HL-60 (cell line): ENCODE measurements at regions not wholly inside any gene's neighbourhood (a gene's known extent, or its start where the extent isn't known, plus 50 kb on each side); places are given as distances from the start of the nearest gene placed in this dataset.

Source experiments
- GABPA ChIP-seq: IDR thresholded peaks from 2 replicates; pipeline ENCODE4 v1.6.1; 2012; ENCODE audit warnings: low read depth
- POLR2AphosphoS5 ChIP-seq: IDR thresholded peaks from 2 replicates; pipeline ENCODE4 v1.6.1; 2012; ENCODE audit warnings: low read depth
- TF ChIP-seq, protein P1 (sequence below): IDR thresholded peaks from one replicate; pipeline ENCODE4 v1.5.1; 2011; ENCODE audit warnings: low read length, control low read depth, inconsistent platforms; ENCODE audit not compliant: insufficient read depth
- TF ChIP-seq, protein P2 (sequence below): IDR thresholded peaks from 2 replicates; pipeline ENCODE4 v1.6.1; 2012; ENCODE audit warnings: low read depth; ENCODE audit not compliant: insufficient replicate concordance

DNA sequence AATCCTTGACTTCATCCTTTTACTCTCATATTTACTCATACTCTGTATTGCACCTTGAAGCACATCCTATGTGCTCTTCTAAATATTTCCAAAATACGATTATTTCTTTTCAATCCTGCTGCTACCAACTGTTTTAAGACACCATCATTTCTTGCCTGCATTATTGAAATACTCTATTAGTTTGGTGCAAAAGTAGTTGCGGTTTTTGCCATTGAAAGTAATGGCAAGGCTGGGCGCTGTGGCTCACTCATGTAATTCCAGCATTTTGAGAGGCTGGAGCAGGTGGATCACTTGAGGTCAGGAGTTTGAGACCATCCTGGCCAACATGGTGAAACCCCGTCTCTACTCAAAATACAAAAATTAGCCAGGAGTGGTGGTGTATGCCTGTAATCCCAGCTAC lies 412.5 kb downstream of the KCNH5 start:
- TF ChIP-seq, protein P1, sequence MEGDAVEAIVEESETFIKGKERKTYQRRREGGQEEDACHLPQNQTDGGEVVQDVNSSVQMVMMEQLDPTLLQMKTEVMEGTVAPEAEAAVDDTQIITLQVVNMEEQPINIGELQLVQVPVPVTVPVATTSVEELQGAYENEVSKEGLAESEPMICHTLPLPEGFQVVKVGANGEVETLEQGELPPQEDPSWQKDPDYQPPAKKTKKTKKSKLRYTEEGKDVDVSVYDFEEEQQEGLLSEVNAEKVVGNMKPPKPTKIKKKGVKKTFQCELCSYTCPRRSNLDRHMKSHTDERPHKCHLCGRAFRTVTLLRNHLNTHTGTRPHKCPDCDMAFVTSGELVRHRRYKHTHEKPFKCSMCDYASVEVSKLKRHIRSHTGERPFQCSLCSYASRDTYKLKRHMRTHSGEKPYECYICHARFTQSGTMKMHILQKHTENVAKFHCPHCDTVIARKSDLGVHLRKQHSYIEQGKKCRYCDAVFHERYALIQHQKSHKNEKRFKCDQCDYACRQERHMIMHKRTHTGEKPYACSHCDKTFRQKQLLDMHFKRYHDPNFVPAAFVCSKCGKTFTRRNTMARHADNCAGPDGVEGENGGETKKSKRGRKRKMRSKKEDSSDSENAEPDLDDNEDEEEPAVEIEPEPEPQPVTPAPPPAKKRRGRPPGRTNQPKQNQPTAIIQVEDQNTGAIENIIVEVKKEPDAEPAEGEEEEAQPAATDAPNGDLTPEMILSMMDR: no peak
- TF ChIP-seq POLR2AphosphoS5 (no peak), GABPA (no peak)
- TF ChIP-seq, protein P2, sequence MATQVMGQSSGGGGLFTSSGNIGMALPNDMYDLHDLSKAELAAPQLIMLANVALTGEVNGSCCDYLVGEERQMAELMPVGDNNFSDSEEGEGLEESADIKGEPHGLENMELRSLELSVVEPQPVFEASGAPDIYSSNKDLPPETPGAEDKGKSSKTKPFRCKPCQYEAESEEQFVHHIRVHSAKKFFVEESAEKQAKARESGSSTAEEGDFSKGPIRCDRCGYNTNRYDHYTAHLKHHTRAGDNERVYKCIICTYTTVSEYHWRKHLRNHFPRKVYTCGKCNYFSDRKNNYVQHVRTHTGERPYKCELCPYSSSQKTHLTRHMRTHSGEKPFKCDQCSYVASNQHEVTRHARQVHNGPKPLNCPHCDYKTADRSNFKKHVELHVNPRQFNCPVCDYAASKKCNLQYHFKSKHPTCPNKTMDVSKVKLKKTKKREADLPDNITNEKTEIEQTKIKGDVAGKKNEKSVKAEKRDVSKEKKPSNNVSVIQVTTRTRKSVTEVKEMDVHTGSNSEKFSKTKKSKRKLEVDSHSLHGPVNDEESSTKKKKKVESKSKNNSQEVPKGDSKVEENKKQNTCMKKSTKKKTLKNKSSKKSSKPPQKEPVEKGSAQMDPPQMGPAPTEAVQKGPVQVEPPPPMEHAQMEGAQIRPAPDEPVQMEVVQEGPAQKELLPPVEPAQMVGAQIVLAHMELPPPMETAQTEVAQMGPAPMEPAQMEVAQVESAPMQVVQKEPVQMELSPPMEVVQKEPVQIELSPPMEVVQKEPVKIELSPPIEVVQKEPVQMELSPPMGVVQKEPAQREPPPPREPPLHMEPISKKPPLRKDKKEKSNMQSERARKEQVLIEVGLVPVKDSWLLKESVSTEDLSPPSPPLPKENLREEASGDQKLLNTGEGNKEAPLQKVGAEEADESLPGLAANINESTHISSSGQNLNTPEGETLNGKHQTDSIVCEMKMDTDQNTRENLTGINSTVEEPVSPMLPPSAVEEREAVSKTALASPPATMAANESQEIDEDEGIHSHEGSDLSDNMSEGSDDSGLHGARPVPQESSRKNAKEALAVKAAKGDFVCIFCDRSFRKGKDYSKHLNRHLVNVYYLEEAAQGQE: no peak
